GM23338 (cell line): ENCODE measurements at regions not wholly inside any gene's neighbourhood (a gene's known extent, or its start where the extent isn't known, plus 50 kb on each side); places are given as distances from the start of the nearest gene placed in this dataset.

Experiments used
- ATAC-seq: fragments of 200-7000 bp; cut with Tn5 transposase; 3 replicates; pipeline ENCODE4 v1.9.1; 2020
- DNase-seq: peaks from one replicate; pipeline ENCODE4 v3.0.0-alpha.2; 2015; ENCODE audit warnings: low spot score
- H2AFZ ChIP-seq: fragments of 200-600 bp; sonication (generic); 2 replicates; pipeline ENCODE4 v1.8.0; 2016; ENCODE audit warnings: antibody characterized with exemption, mild to moderate bottlenecking, moderate library complexity
- H3F3A ChIP-seq: fragments of 200-600 bp; sonication (generic); replicated peaks from 2 replicates; pipeline ENCODE4 v1.8.0; 2017; ENCODE audit warnings: antibody characterized with exemption, mixed run types, low read depth
- H3K27ac ChIP-seq: fragments of 200-600 bp; sonication (generic); 2 replicates; pipeline ENCODE4 v1.6.1; 2016; ENCODE audit warnings: low read depth
- H3K27me3 ChIP-seq: fragments of 200-600 bp; sonication (generic); 2 replicates; pipeline ENCODE4 v1.8.0; 2016; ENCODE audit warnings: mild to moderate bottlenecking, mixed run types, moderate library complexity; ENCODE audit not compliant: insufficient read depth
- H3K36me3 ChIP-seq: fragments of 200-600 bp; sonication (generic); 2 replicates; pipeline ENCODE4 v1.8.0; 2016; ENCODE audit warnings: mild to moderate bottlenecking; ENCODE audit not compliant: insufficient read depth
- H3K4me1 ChIP-seq: fragments of 200-600 bp; sonication (generic); 2 replicates; pipeline ENCODE4 v1.8.0; 2016; ENCODE audit warnings: mild to moderate bottlenecking, moderate library complexity; ENCODE audit not compliant: insufficient read depth
- H3K4me2 ChIP-seq: fragments of 200-600 bp; sonication (generic); 2 replicates; pipeline ENCODE4 v1.7.1; 2017; ENCODE audit warnings: mixed run types
- H3K4me3 ChIP-seq: fragments of 200-600 bp; sonication (generic); 2 replicates; pipeline ENCODE4 v1.6.1; 2016; ENCODE audit warnings: mixed run types
- H3K79me2 ChIP-seq: fragments of 200-600 bp; sonication (generic); replicated peaks from 2 replicates; pipeline ENCODE4 v1.8.0; 2017; ENCODE audit warnings: mild to moderate bottlenecking; ENCODE audit not compliant: insufficient read depth
- H3K9me2 ChIP-seq: fragments of 200-600 bp; sonication (generic); 2 replicates; pipeline ENCODE4 v1.8.0; 2017; ENCODE audit not compliant: insufficient read depth
- H4K20me1 ChIP-seq: fragments of 200-600 bp; sonication (generic); replicated peaks from 2 replicates; pipeline ENCODE4 v1.8.0; 2017; ENCODE audit warnings: mild to moderate bottlenecking; ENCODE audit not compliant: insufficient read depth
- H3K27ac Mint-ChIP-seq: 2 replicates; pipeline ENCODE4 v1.8.0; 2020; ENCODE audit warnings: inconsistent platforms, mild to moderate bottlenecking, moderate library complexity, mixed read lengths
- H3K27me3 Mint-ChIP-seq: 3 replicates; pipeline ENCODE4 v1.8.0; 2022; ENCODE audit warnings: low read depth, mild to moderate bottlenecking, moderate library complexity, mixed read lengths, inconsistent platforms; ENCODE audit not compliant: insufficient read depth, poor library complexity
- H3K36me3 Mint-ChIP-seq: 3 replicates; pipeline ENCODE4 v1.8.0; 2021; ENCODE audit warnings: low read depth, mild to moderate bottlenecking, inconsistent platforms, moderate library complexity, mixed read lengths
- H3K4me1 Mint-ChIP-seq: 3 replicates; pipeline ENCODE4 v1.8.0; 2020; ENCODE audit warnings: mild to moderate bottlenecking, inconsistent platforms, mixed read lengths
- H3K4me3 Mint-ChIP-seq: 3 replicates; pipeline ENCODE4 v1.8.0; 2021; ENCODE audit warnings: moderate library complexity, mild to moderate bottlenecking, inconsistent platforms, mixed read lengths
- H3K9me3 Mint-ChIP-seq: 3 replicates; pipeline ENCODE4 v1.8.0; 2020; ENCODE audit warnings: moderate library complexity, mild to moderate bottlenecking, inconsistent platforms, mixed read lengths
- CREB1 ChIP-seq: fragments of 250-450 bp; sonication (Bioruptor Pico); IDR thresholded peaks from 2 replicates; pipeline ENCODE4 v1.5.0; 2020; ENCODE audit warnings: low read depth, mild to moderate bottlenecking, moderate library complexity
- CTCF ChIP-seq, 2 experiments: fragments of 200-600 bp in 1 of 2; sonication (generic) in 1 of 2; conservative IDR thresholded peaks; 2 replicates each; pipeline versions ENCODE4 v1.5.1 to v1.6.1; 2016 to 2017; ENCODE audit warnings: antibody characterized with exemption in 2 of 2, low read depth in 2 of 2, mild to moderate bottlenecking in 2 of 2, moderate library complexity in 1 of 2
- ETS1 ChIP-seq: IDR thresholded peaks from 2 replicates; pipeline ENCODE4 v1.6.1; 2016; ENCODE audit warnings: antibody characterized with exemption
- EZH2 ChIP-seq: fragments of 200-600 bp; sonication (generic); IDR thresholded peaks from one replicate; pipeline ENCODE4 v1.8.0; 2017; ENCODE audit warnings: antibody characterized with exemption, mild to moderate bottlenecking, low read depth; ENCODE audit not compliant: unreplicated experiment
- EZH2phosphoT487 ChIP-seq: fragments of 200-600 bp; sonication (generic); IDR thresholded peaks from one replicate; pipeline ENCODE4 v1.8.1; 2018; ENCODE audit warnings: antibody characterized with exemption; ENCODE audit not compliant: unreplicated experiment
- JUNB ChIP-seq: IDR thresholded peaks from one replicate; pipeline ENCODE4 v1.6.1; 2016; ENCODE audit warnings: antibody characterized with exemption; ENCODE audit not compliant: unreplicated experiment
- NANOG ChIP-seq: IDR thresholded peaks from 2 replicates; pipeline ENCODE4 v1.6.1; 2016; ENCODE audit warnings: antibody characterized with exemption, borderline replicate concordance
- POLR2AphosphoS5 ChIP-seq: IDR thresholded peaks from 2 replicates; pipeline ENCODE4 v1.6.1; 2016; ENCODE audit warnings: antibody characterized with exemption, low read depth
- REST ChIP-seq: IDR thresholded peaks from one replicate; pipeline ENCODE4 v1.6.1; 2018; ENCODE audit warnings: antibody characterized with exemption; ENCODE audit not compliant: unreplicated experiment
- STAT1 ChIP-seq: IDR thresholded peaks from one replicate; pipeline ENCODE4 v1.6.1; 2016; ENCODE audit warnings: antibody characterized with exemption; ENCODE audit not compliant: unreplicated experiment
- ZNF114 ChIP-seq: fragments of 250-450 bp; sonication (Bioruptor Pico); IDR thresholded peaks from 2 replicates; pipeline ENCODE4 v1.5.0; 2020; ENCODE audit warnings: mild to moderate bottlenecking, moderate library complexity
- ZNF331 ChIP-seq: fragments of 250-450 bp; sonication (Bioruptor Pico); IDR thresholded peaks from 2 replicates; pipeline ENCODE4 v1.5.0; 2020; ENCODE audit warnings: low read depth, mild to moderate bottlenecking, moderate library complexity
- ZNF462 ChIP-seq: fragments of 250-450 bp; sonication (Bioruptor Pico); IDR thresholded peaks from 2 replicates; pipeline ENCODE4 v1.5.0; 2020; ENCODE audit warnings: mild to moderate bottlenecking, moderate library complexity

DNA sequence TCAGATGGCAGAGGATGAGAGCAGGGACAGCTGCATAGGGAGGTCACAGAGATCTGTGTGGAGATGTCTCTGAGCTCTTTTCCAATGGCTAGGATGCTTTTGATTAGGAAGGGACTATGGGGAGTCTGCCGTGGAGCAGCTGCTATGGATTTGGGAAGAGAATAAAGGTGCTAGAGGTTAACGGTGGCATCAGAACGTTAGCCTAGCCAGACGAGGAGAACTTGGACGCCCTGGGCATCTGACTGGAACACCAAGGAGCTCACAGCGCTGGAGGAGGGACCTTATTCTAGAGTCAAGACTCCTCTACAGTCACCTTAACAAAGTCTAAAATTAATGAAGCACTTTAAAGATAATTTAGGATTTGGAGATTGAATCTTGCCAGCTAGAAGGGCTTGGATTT lies 157.2 kb upstream of the B3GAT1 start:
- Mint-ChIP-seq H3K4me3 (no peak overlapping the region), H3K27ac (no peak overlapping the region), H3K27me3 (peaks cover 3% of the 10 kb centered on the region), H3K4me1 (peaks cover 15% of the 10 kb centered on the region), H3K9me3 (no peaks in the 10 kb centered on the region), H3K36me3 (no peaks in the 10 kb centered on the region)
- H2AFZ ChIP-seq = no peak overlapping the region
- no peak for DNase-seq
- H3F3A ChIP-seq = no peaks in the 10 kb centered on the region
- no peak for ATAC-seq
- TF ChIP-seq ETS1 (no peak), ZNF462 (no peak), ZNF114 (CRISPR knock-in tag) (no peak), JUNB (no peak), EZH2 (no peak), POLR2AphosphoS5 (no peak), ZNF331 (no peak), STAT1 (no peak), CREB1 (no peak), EZH2phosphoT487 (no peak), CTCF (conservative IDR thresholded peaks at IDR 0.05; ENCODE audit: low read depth in 2 of 2) (no peak), REST (no peak), NANOG (no peak)
- no peaks in the 10 kb centered on the region for H3K27me3 ChIP-seq
- H4K20me1 ChIP-seq = no peaks in the 10 kb centered on the region
- H3K4me3 ChIP-seq = no peak overlapping the region
- H3K4me2 ChIP-seq = no peak overlapping the region
- no peaks in the 10 kb centered on the region for H3K79me2 ChIP-seq
- no peaks in the 10 kb centered on the region for H3K4me1 ChIP-seq
- no peak overlapping the region for H3K27ac ChIP-seq
- H3K36me3 ChIP-seq = no peaks in the 10 kb centered on the region
- H3K9me2 ChIP-seq = no peaks in the 10 kb centered on the region
